Activated naive CD4-positive, alpha-beta T cell treated with anti-CD3 and anti-CD28 coated beads for 36 hours (primary cell): ENCODE measurements at regions not wholly inside any gene's neighbourhood (a gene's known extent, or its start where the extent isn't known, plus 50 kb on each side); places are given as distances from the start of the nearest gene placed in this dataset.

Experiments used
- CTCF ChIA-PET: fragments of 350-600 bp; sonication (Branson Sonifier 250); formaldehyde crosslinking; loops from one replicate; lab custom pipeline; 2021; ENCODE audit warnings: antibody characterized with exemption; lab: Charles Lee
- DNase-seq: peaks from one replicate; pipeline ENCODE4 v3.0.0-alpha.2; 2020
- H3K27ac Mint-ChIP-seq: one replicate; pipeline ENCODE4 v1.8.0; 2021; ENCODE audit warnings: mild to moderate bottlenecking, mixed read lengths
- H3K27me3 Mint-ChIP-seq: one replicate; pipeline ENCODE4 v1.8.0; 2021; ENCODE audit warnings: low read depth, mixed read lengths
- H3K36me3 Mint-ChIP-seq: one replicate; pipeline ENCODE4 v1.8.0; 2021; ENCODE audit warnings: low read depth, mixed read lengths
- H3K4me1 Mint-ChIP-seq: one replicate; pipeline ENCODE4 v1.8.0; 2021; ENCODE audit warnings: low read depth, mixed read lengths
- H3K4me3 Mint-ChIP-seq: one replicate; pipeline ENCODE4 v1.8.0; 2021; ENCODE audit warnings: mild to moderate bottlenecking, moderate library complexity, mixed read lengths
- H3K9me3 Mint-ChIP-seq: one replicate; pipeline ENCODE4 v1.8.0; 2021; ENCODE audit warnings: mixed read lengths
- intact Hi-C: fragments of 100-400 bp; cut with micrococcal nuclease; formaldehyde crosslinking; loops from one replicate; pipeline ENCODE4 v1.15.1; 2023

GRCh38 chr5:90306613-90307012 lies 102.9 kb downstream of the CETN3 start:
- CTCF ChIA-PET = no interaction called here
- no peaks in the 10 kb centered on the region for H3K4me1 Mint-ChIP-seq
- no peaks in the 10 kb centered on the region for H3K9me3 Mint-ChIP-seq
- no peak for DNase-seq
- peaks cover 8% of the 10 kb centered on the region for H3K27me3 Mint-ChIP-seq
- no peak overlapping the region for H3K4me3 Mint-ChIP-seq
- intact Hi-C loops = no loop called here
- no peaks in the 10 kb centered on the region for H3K36me3 Mint-ChIP-seq
- H3K27ac Mint-ChIP-seq = no peak overlapping the region

GRCh38 chr5:90305041-90305720 lies 104.4 kb downstream of the CETN3 start:
- CTCF ChIA-PET = interaction anchor here (0.6 kb wide), 1 partner anchor 172 kb away, joined by 7 read pairs; no protein-coding TSS in a partner anchor
- Mint-ChIP-seq H3K36me3 (no peaks in the 10 kb centered on the region), H3K4me1 (no peaks in the 10 kb centered on the region), H3K4me3 (no peak overlapping the region), H3K27me3 (peaks cover 8% of the 10 kb centered on the region), H3K27ac (no peak overlapping the region), H3K9me3 (no peaks in the 10 kb centered on the region)
- intact Hi-C loops = no loop called here
- DNase-seq = no peak

GRCh38 chr5:90301248-90301647 lies 108.3 kb downstream of the CETN3 start:
- CTCF ChIA-PET = no interaction called here
- no peak overlapping the region for H3K4me3 Mint-ChIP-seq
- H3K4me1 Mint-ChIP-seq = no peaks in the 10 kb centered on the region

GRCh38 chr5:90297045-90297764 lies 112.4 kb downstream of the CETN3 start:
- H3K36me3 Mint-ChIP-seq = no peaks in the 10 kb centered on the region
- CTCF ChIA-PET = no interaction called here
- no peaks in the 10 kb centered on the region for H3K4me1 Mint-ChIP-seq
- peaks cover 10% of the 10 kb centered on the region for H3K27me3 Mint-ChIP-seq
- H3K4me3 Mint-ChIP-seq = no peak overlapping the region
- intact Hi-C loops = no loop called here
- DNase-seq = no peak
- H3K9me3 Mint-ChIP-seq = no peaks in the 10 kb centered on the region
- H3K27ac Mint-ChIP-seq = no peak overlapping the region

More at GRCh38 chr5:90301248-90301647, 108.3 kb downstream of the CETN3 start:
- no peak for DNase-seq
- no peak overlapping the region for H3K27ac Mint-ChIP-seq
- no peaks in the 10 kb centered on the region for H3K9me3 Mint-ChIP-seq
- peaks cover 11% of the 10 kb centered on the region for H3K27me3 Mint-ChIP-seq
- no peaks in the 10 kb centered on the region for H3K36me3 Mint-ChIP-seq
- intact Hi-C loops = no loop called here

- DNase-seq = no peak
- Mint-ChIP-seq H3K4me3 (no peak overlapping the region), H3K27ac (no peak overlapping the region), H3K36me3 (no peaks in the 10 kb centered on the region), H3K9me3 (no peaks in the 10 kb centered on the region), H3K4me1 (no peaks in the 10 kb centered on the region), H3K27me3 (peaks cover 10% of the 10 kb centered on the region)
- intact Hi-C loops = no loop called here
- CTCF ChIA-PET = no interaction called here
Observed at GRCh38 chr5:90294604-90295003, 115.0 kb downstream of the CETN3 start.

- Mint-ChIP-seq H3K36me3 (no peaks in the 10 kb centered on the region), H3K4me3 (no peak overlapping the region), H3K9me3 (no peaks in the 10 kb centered on the region), H3K27ac (no peak overlapping the region), H3K4me1 (no peaks in the 10 kb centered on the region), H3K27me3 (peaks cover 12% of the 10 kb centered on the region)
- no peak for DNase-seq
- intact Hi-C loops = no loop called here
- CTCF ChIA-PET = no interaction called here
Observed at GRCh38 chr5:90293931-90294330, 115.6 kb downstream of the CETN3 start.

- Mint-ChIP-seq H3K9me3 (no peaks in the 10 kb centered on the region), H3K27ac (no peak overlapping the region), H3K4me1 (no peaks in the 10 kb centered on the region), H3K4me3 (no peak overlapping the region), H3K27me3 (peaks cover 9% of the 10 kb centered on the region), H3K36me3 (no peaks in the 10 kb centered on the region)
- intact Hi-C loops = no loop called here
- CTCF ChIA-PET = no interaction called here
- DNase-seq = no peak
Observed at GRCh38 chr5:90290648-90291047, 118.9 kb downstream of the CETN3 start.

- intact Hi-C loops = loop anchor here (5.0 kb wide), 1 partner anchor 242 kb away; no protein-coding TSS in a partner anchor
- Mint-ChIP-seq H3K27ac (no peak overlapping the region), H3K36me3 (no peaks in the 10 kb centered on the region), H3K4me3 (no peak overlapping the region), H3K27me3 (peaks cover 9% of the 10 kb centered on the region), H3K9me3 (no peaks in the 10 kb centered on the region), H3K4me1 (no peaks in the 10 kb centered on the region)
- CTCF ChIA-PET = no interaction called here
- no peak for DNase-seq
Observed at GRCh38 chr5:90289837-90290236, 119.7 kb downstream of the CETN3 start.

GRCh38 chr5:90287036-90287435 lies 122.5 kb downstream of the CETN3 start:
- CTCF ChIA-PET = interaction anchor here (1.4 kb wide), 1 partner anchor 21 kb away, joined by 3 read pairs; no protein-coding TSS in a partner anchor
- intact Hi-C loops = loop anchor here (5.0 kb wide), 1 partner anchor 245 kb away; no protein-coding TSS in a partner anchor
- Mint-ChIP-seq H3K36me3 (no peaks in the 10 kb centered on the region), H3K27me3 (peaks cover 13% of the 10 kb centered on the region), H3K4me3 (no peak overlapping the region), H3K27ac (no peak overlapping the region), H3K4me1 (no peaks in the 10 kb centered on the region), H3K9me3 (no peaks in the 10 kb centered on the region)
- DNase-seq = no peak

GRCh38 chr5:90285581-90285980 lies 124.0 kb downstream of the CETN3 start:
- Mint-ChIP-seq H3K9me3 (no peaks in the 10 kb centered on the region), H3K4me3 (no peak overlapping the region), H3K36me3 (no peaks in the 10 kb centered on the region), H3K27me3 (peaks cover 13% of the 10 kb centered on the region), H3K27ac (no peak overlapping the region), H3K4me1 (no peaks in the 10 kb centered on the region)
- CTCF ChIA-PET = no interaction called here
- intact Hi-C loops = loop anchor here (5.0 kb wide), 1 partner anchor 247 kb away; no protein-coding TSS in a partner anchor
- DNase-seq = no peak

GRCh38 chr5:90284375-90284774 lies 125.2 kb downstream of the CETN3 start:
- peaks cover 13% of the 10 kb centered on the region for H3K27me3 Mint-ChIP-seq
- H3K9me3 Mint-ChIP-seq = no peaks in the 10 kb centered on the region
- no peak for DNase-seq
- CTCF ChIA-PET = no interaction called here
- H3K27ac Mint-ChIP-seq = no peak overlapping the region
- no peaks in the 10 kb centered on the region for H3K36me3 Mint-ChIP-seq
- H3K4me1 Mint-ChIP-seq = no peaks in the 10 kb centered on the region
- H3K4me3 Mint-ChIP-seq = no peak overlapping the region
- intact Hi-C loops = no loop called here

- no peaks in the 10 kb centered on the region for H3K9me3 Mint-ChIP-seq
- intact Hi-C loops = no loop called here
- CTCF ChIA-PET = no interaction called here
Observed at GRCh38 chr5:90279091-90279490, 130.5 kb downstream of the CETN3 start.

GRCh38 chr5:90274216-90274615 lies 135.3 kb downstream of the CETN3 start:
- no peak overlapping the region for H3K27ac Mint-ChIP-seq
- H3K36me3 Mint-ChIP-seq = no peaks in the 10 kb centered on the region
- no peaks in the 10 kb centered on the region for H3K9me3 Mint-ChIP-seq
- DNase-seq = no peak
- H3K4me3 Mint-ChIP-seq = no peak overlapping the region
- CTCF ChIA-PET = no interaction called here
- H3K27me3 Mint-ChIP-seq = peaks cover 4% of the 10 kb centered on the region
- intact Hi-C loops = no loop called here
- H3K4me1 Mint-ChIP-seq = no peaks in the 10 kb centered on the region

More at GRCh38 chr5:90279091-90279490, 130.5 kb downstream of the CETN3 start:
- no peak overlapping the region for H3K4me3 Mint-ChIP-seq
- peaks cover 14% of the 10 kb centered on the region for H3K27me3 Mint-ChIP-seq
- no peak overlapping the region for H3K27ac Mint-ChIP-seq
- H3K4me1 Mint-ChIP-seq = no peaks in the 10 kb centered on the region
- H3K36me3 Mint-ChIP-seq = no peaks in the 10 kb centered on the region
- DNase-seq = no peak
